GM12891 (cell line): ENCODE measurements at regions not wholly inside any gene's neighbourhood (a gene's known extent, or its start where the extent isn't known, plus 50 kb on each side); places are given as distances from the start of the nearest gene placed in this dataset.

Source experiments
- POLR2A ChIP-seq: IDR thresholded peaks from 2 replicates; pipeline ENCODE4 v1.6.1; 2011; ENCODE audit warnings: low read depth, low read length, control low read depth
- SPI1 ChIP-seq: IDR thresholded peaks from 2 replicates; pipeline ENCODE4 v1.6.1; 2011; ENCODE audit warnings: low read depth, low read length, control low read depth

- TF ChIP-seq POLR2A = no peak
- TF ChIP-seq SPI1 = 0 out of 2 replicates have a peak, but pooled peaks have one; percentile 16
These were observed 1595.0 kb upstream of the GOT2 start for GRCh38 chr16:60329108-60329507.
